GM21390 (cell line): ENCODE measurements at regions not wholly inside any gene's neighbourhood (a gene's known extent, or its start where the extent isn't known, plus 50 kb on each side); places are given as distances from the start of the nearest gene placed in this dataset.
"Not testable (repeated sequence)": the region's sequence is repeated elsewhere in the genome, so short reads cannot be mapped to it uniquely, and the experiment has no call there.

Experiments
- ATAC-seq: cut with Tn5 transposase; IDR thresholded peaks from one replicate; pipeline ENCODE4 v1.9.1; 2021; ENCODE audit not compliant: unreplicated experiment

GRCh38 chr3:80770106-80771074 is 991.1 kb downstream of the GBE1 start:
- ATAC-seq = no peak

GRCh38 chr3:80769683-80770082 is 991.8 kb downstream of the GBE1 start:
- no peak for ATAC-seq

GRCh38 chr3:80767604-80768003 is 993.8 kb downstream of the GBE1 start:
- no peak for ATAC-seq

GRCh38 chr3:80754969-80755368 is 987.2 kb upstream of the ROBO1 start:
- ATAC-seq = no peak

GRCh38 chr3:80753021-80753420 is 985.2 kb upstream of the ROBO1 start:
- ATAC-seq = no peak

- ATAC-seq = no peak
Observed at GRCh38 chr3:80750637-80751036, 982.8 kb upstream of the ROBO1 start.

GRCh38 chr3:80734920-80735319 is 967.1 kb upstream of the ROBO1 start:
- ATAC-seq = no peak

GRCh38 chr3:80734483-80734882 is 966.7 kb upstream of the ROBO1 start:
- no peak for ATAC-seq

GRCh38 chr3:80733522-80734176 is 965.9 kb upstream of the ROBO1 start:
- ATAC-seq = no peak

GRCh38 chr3:80727561-80727960 is 959.8 kb upstream of the ROBO1 start:
- ATAC-seq = not testable (repeated sequence)

GRCh38 chr3:80709597-80710322 is 942.0 kb upstream of the ROBO1 start:
- not testable (repeated sequence) for ATAC-seq

GRCh38 chr3:80705290-80705689 is 937.5 kb upstream of the ROBO1 start:
- no peak for ATAC-seq

- no peak for ATAC-seq
Observed at GRCh38 chr3:80701349-80701748, 933.6 kb upstream of the ROBO1 start.

GRCh38 chr3:80697291-80697690 is 929.5 kb upstream of the ROBO1 start:
- ATAC-seq = no peak

GRCh38 chr3:80696280-80696679 is 928.5 kb upstream of the ROBO1 start:
- ATAC-seq = no peak

- no peak for ATAC-seq
Observed at GRCh38 chr3:80688814-80689213, 921.0 kb upstream of the ROBO1 start.

GRCh38 chr3:80682951-80683350 is 915.2 kb upstream of the ROBO1 start:
- ATAC-seq = no peak

GRCh38 chr3:80682235-80682634 is 914.4 kb upstream of the ROBO1 start:
- ATAC-seq = no peak

GRCh38 chr3:80677796-80678195 is 910.0 kb upstream of the ROBO1 start:
- ATAC-seq = no peak

- ATAC-seq = no peak
Observed at GRCh38 chr3:80676866-80677265, 909.1 kb upstream of the ROBO1 start.

- no peak for ATAC-seq
Observed at GRCh38 chr3:80676261-80676660, 908.5 kb upstream of the ROBO1 start.

- no peak for ATAC-seq
Observed at GRCh38 chr3:80675790-80676189, 908.0 kb upstream of the ROBO1 start.
